ENCODE measurements at regions not wholly inside any gene's neighbourhood (a gene's known extent, or its start where the extent isn't known, plus 50 kb on each side); places are given as distances from the start of the nearest gene placed in this dataset.

DNA sequence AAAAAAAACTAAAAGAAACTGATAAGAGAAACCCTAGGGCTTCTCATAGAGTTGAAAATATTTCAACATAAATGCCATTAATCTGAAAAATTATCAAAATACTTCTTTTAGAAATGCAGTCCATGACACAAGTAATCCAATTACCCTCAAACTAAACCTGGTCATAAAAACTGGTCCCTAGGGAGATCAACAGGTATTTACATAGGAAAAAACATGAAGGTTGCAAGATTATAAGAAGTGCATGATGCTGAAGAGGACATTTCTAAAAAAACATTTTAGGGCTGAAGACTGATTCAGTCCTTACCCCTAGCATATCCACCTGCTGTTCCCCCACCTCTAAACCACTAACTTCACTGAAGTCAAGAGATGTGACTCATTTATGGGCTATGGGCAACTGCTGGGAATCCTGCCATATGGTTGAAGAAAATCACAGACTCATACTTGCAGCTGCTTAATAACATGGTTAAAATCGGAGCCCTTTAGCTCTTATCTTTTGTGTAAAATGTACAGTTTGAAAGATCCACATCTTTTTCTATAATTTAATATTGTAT is 131.0 kb upstream of the RUNX1 start:
- Histone ChIP-seq H3K4me1 (ENCODE audit: insufficient read depth, low read length) (no peaks in the 10 kb centered on the region), H3K9me3 (ENCODE audit: low read length) (no peaks in the 10 kb centered on the region), H3K36me3 (replicated peaks in 1 of 2; ENCODE audit: control insufficient read depth in 1 of 2, insufficient read depth in 2 of 2, low read length in 2 of 2) (no peaks in the 10 kb centered on the region), H4K20me1 (ENCODE audit: insufficient read depth, low read length) (no peaks in the 10 kb centered on the region), H3K9ac (ENCODE audit: insufficient read depth, low read depth, low read length) (no peak overlapping the region), H3K79me2 (ENCODE audit: insufficient read depth, low read length) (no peaks in the 10 kb centered on the region), H3K4me2 (ENCODE audit: low read depth, low read length) (no peak overlapping the region), H3K27me3 (ENCODE audit: control insufficient read depth in 1 of 2, insufficient read depth in 2 of 2, low read length in 2 of 2) (no peaks in the 10 kb centered on the region; a peak in 2 of 5 replicates), H2AFZ (ENCODE audit: low read length) (no peak overlapping the region), H3K27ac (ENCODE audit: extremely low read length, insufficient read depth, low read length) (no peak overlapping the region), H3K4me3 (replicated peaks in 1 of 3; ENCODE audit: insufficient read depth in 1 of 3, low read depth in 2 of 3, low read length in 3 of 3) (no peak overlapping the region)
- ChIA-PET POLR2A (no interaction called here), CTCF (ENCODE audit: low intra/inter-chr PET ratio, low total read pairs) (no interaction called here)
- DNase-seq (ENCODE audit: low spot score) (no peak), FAIRE-seq (no peak), ATAC-seq (no peak)
- WGBS (ENCODE audit: low lambda C conversion rate) = 4% methylated on average over 1 of the region's 1 CpG
- no TSS peak for BruUV-seq (replicated peaks)
- intact Hi-C loops (cut with micrococcal nuclease; ENCODE audit: unreplicated experiment) (no loop called here), in situ Hi-C loops (cut with HindIII; ENCODE audit: extremely low pct_ligation_motif_present, low pct_unique_long_range_greater_than_20kb) (no loop called here)
- TF ChIP-seq MAFF (IDR thresholded peaks at IDR 0.05; ENCODE audit: low read depth, low read length) (no peak), ISL2 (CRISPR knock-in tag; IDR thresholded peaks at IDR 0.05) (no peak), ZNF431 (CRISPR knock-in tag; IDR thresholded peaks at IDR 0.05; ENCODE audit: borderline replicate concordance, low read depth) (no peak), ARNT (IDR thresholded peaks at IDR 0.05) (no peak), DRAP1 (CRISPR knock-in tag; IDR thresholded peaks at IDR 0.05) (no peak), ZBTB46 (CRISPR knock-in tag; IDR thresholded peaks at IDR 0.05; ENCODE audit: borderline replicate concordance) (no peak), ZNF276 (CRISPR knock-in tag; IDR thresholded peaks at IDR 0.05; ENCODE audit: low read depth) (no peak), ZNF569 (CRISPR knock-in tag; IDR thresholded peaks at IDR 0.05; ENCODE audit: borderline replicate concordance) (no peak), ZNF776 (CRISPR knock-in tag; IDR thresholded peaks at IDR 0.05) (no peak), ZHX2 (IDR thresholded peaks at IDR 0.05; ENCODE audit: low read depth) (no peak), ZHX2 (CRISPR knock-in tag; IDR thresholded peaks at IDR 0.05; ENCODE audit: borderline replicate concordance) (no peak)
- TF ChIP-seq, protein P1, sequence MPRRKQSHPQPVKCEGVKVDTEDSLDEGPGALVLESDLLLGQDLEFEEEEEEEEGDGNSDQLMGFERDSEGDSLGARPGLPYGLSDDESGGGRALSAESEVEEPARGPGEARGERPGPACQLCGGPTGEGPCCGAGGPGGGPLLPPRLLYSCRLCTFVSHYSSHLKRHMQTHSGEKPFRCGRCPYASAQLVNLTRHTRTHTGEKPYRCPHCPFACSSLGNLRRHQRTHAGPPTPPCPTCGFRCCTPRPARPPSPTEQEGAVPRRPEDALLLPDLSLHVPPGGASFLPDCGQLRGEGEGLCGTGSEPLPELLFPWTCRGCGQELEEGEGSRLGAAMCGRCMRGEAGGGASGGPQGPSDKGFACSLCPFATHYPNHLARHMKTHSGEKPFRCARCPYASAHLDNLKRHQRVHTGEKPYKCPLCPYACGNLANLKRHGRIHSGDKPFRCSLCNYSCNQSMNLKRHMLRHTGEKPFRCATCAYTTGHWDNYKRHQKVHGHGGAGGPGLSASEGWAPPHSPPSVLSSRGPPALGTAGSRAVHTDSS (CRISPR knock-in tag; conservative IDR thresholded peaks at IDR 0.05) = no peak

All from HepG2 (cell line).